Activated naive CD4-positive, alpha-beta T cell treated with Interleukin-2 at 50 U/mL for 16 hours (primary cell): ENCODE measurements at regions not wholly inside any gene's neighbourhood (a gene's known extent, or its start where the extent isn't known, plus 50 kb on each side); places are given as distances from the start of the nearest gene placed in this dataset.
"Not testable (repeated sequence)": the region's sequence is repeated elsewhere in the genome, so short reads cannot be mapped to it uniquely, and the experiment has no call there.

Experiments used
- DNase-seq: peaks from one replicate; pipeline ENCODE4 v3.0.0-alpha.2; 2020

DNA sequence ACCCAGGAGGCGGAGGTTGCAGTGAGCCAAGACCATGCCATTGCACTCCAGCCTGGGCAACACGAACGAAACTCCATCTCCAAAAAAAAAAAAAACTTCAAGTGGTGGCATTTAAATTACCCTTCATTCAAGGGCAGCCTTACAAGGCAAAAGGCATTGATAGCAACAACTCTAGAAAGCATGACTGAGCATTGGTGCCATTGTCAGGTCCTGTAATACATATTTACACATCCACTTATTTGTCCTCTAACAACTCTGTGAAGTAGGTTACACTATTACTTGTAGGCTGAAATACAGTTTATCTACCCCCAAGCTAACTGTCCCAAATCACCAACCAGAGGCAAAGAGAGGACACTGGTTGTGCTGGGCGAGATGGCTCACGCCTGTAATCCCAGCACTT lies 52.7 kb upstream of the LARP1 start:
- DNase-seq = no peak

- DNase-seq = not testable (repeated sequence)
Observed at GRCh38 chr5:154701725-154702124, 53.5 kb upstream of the LARP1 start.

DNA sequence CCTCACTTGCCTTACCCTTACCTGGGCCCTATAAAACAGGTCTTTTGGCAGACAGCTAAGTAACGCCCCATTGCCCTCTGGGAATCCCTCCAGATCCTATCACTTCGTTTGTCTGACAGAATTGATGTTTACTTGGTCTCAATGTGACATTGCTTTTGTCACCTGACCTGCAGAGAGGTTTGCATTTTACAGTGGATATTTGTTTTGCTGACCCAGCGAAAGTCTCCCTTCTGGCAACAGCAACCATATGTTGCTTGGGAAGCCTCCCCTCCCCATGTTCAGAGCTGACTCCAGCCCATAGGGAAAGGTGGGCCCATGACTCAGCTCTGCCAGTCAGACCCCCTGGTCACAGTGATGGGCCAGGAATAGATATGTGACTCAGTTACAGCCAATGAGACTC lies 54.0 kb upstream of the LARP1 start:
- DNase-seq = no peak

GRCh38 chr5:154700289-154700928 lies 54.8 kb upstream of the LARP1 start:
- DNase-seq = not testable (repeated sequence)

DNA sequence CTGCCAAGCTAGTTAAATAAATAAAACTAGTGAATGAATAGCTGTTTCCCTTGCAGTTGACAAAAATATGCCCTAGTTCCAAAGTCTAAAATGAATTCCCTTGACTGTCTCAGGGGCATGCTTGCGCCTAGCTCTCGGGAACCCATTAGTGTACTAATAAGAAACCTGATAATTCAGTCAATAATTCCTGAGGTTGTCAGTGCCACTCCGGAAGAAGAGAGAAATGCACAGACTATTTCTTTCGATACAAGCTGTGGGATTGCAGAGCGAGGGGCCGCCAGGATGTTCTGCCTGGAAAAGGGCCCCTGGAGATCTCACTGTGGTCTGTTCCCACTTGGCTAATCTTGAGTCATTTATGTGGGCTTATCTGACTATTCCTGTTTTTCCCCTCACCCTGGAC lies 56.4 kb upstream of the LARP1 start:
- no peak for DNase-seq

GRCh38 chr5:154697371-154697770 lies 57.8 kb upstream of the LARP1 start:
- DNase-seq = no peak

DNA sequence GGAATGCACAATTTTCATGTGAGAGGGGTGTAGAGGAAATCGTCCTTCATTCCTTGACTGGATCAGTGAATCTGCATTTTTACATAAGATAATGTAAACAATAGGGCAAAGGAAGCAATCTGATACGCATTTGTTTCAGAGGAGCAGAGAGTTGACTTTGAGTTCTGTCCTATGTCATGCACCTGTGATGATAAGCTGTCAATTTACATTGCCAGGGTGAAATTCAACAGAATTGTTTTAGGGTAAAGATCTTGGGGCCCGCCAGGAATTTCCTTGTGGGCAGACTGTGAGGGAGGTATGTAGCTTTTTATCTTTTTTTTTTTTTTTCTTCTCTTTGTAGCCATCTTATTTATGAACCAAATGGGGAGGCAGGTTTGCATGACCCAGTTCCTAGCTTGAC lies 58.3 kb upstream of the LARP1 start:
- no peak for DNase-seq

DNA sequence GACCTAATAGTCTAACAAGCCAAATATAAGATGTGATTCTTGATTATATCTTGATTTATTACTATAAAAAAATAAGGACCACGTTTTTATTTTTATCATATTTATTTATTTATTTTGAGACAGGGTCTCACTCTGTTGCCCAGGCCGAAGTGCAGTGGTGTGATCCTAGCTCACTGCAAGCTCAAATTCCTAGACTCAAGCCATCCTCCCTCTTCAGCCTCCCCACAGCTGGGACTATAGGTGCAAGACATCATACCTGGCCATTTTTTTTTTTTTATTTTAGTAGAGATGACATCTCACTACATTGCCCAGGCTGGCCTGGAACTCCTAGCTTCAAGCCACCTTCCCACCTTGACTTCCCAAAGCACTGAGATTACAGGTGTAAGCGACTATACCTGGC lies 61.0 kb upstream of the LARP1 start:
- DNase-seq = no peak

GRCh38 chr5:154690488-154690887 lies 64.7 kb upstream of the LARP1 start:
- no peak for DNase-seq

DNA sequence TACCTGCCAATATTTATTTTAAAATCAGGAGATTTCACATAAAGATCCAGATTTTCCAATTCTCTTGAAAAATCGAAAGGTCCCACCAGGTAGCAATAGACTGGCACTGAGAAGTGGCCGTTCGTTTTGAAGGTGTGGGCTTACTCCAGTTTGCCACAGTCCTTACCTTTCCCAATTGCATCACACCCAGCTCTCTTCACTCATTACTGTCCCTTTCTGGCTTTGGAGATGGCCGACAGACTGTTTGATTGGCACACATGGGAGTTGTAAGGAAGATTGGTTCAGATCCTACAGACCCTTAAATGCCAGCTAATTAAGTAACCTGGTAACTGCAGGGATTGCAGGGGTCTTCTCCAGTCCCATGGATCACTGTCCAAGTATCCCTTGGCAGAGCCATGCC lies 68.7 kb upstream of the LARP1 start:
- DNase-seq = no peak

DNA sequence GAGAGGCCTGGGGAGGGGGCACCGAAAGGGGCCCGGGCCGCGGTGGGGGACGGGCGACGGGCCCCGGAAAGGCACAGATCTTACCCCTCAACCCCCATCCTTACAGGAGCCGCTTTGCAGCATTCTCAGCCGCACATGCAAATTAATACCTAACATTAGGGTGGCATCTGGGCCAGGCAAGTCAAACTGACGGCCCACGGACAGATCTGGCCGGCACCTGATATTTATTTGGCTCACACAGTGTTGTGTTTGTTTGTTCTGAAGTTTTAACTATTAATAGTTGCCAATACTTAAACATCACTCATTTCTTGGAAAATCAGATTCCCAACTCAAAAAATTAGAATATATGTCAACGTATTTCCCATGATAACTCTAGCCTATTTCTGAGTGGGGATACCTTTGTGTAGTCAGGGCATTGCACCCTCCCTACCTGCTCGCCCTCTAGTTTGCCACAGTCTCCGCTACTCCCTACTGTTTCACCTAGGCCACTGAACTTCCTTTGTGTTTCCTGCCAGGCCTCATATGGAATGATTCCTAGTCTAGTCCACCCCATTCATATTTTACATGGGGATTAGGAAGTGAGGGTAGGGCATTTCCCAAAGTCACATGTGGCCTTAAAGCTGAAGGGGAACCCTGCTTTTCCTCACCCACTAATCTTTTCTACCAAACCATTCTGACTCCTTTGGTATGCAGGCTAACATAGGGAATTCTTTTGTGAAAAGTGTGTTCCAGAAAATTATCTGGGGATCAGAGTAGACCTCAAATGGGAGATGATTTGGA lies 71.9 kb upstream of the LARP1 start:
- no peak for DNase-seq

GRCh38 chr5:154679501-154679900 lies 75.7 kb upstream of the LARP1 start:
- DNase-seq = no peak

GRCh38 chr5:154677921-154678320 lies 77.3 kb upstream of the LARP1 start:
- DNase-seq = no peak

- no peak for DNase-seq
Observed at GRCh38 chr5:154676508-154676907, 78.7 kb upstream of the LARP1 start.

DNA sequence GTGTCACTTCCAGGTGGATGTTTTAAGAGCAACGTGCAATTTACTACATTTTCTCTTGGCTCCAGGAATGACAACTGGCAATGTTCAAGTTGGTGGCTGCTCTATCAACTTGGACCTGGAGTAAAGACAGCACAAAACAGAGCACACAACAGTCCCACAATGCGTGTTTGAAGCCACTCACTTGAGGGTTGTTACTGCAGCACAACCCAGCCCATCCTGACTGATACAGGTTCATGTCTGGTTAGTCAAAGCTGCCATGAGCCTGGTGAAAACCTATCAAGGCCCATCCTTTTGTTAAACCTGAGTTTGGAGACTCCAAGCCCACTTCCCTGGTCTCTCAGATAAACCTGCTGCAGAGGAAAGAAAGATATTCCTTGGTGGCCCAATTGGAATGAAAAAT lies 81.1 kb upstream of the LARP1 start:
- DNase-seq = no peak

GRCh38 chr5:154673506-154673905 lies 81.7 kb upstream of the LARP1 start:
- DNase-seq = no peak

DNA sequence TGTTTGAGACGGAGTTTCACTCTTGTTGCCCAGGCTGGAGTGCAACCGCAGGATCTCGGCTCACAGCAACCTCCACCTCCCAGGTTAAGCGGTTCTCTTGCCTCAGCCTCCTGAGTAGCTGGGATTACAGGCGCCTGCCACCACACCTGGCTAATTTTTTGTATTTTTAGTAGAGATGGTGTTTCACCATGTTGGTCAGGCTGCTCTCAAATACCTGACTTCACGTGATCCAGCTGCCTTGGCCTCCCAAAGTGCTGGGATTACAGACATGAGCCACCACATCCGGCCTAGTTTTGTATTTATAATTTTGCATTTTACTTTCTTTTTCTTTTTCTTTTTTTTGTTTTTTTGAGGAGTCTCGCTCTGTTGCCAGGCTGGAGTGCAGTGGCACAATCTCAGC lies 85.3 kb upstream of the LARP1 start:
- not testable (repeated sequence) for DNase-seq

GRCh38 chr5:154669402-154669801 lies 85.8 kb upstream of the LARP1 start:
- DNase-seq = no peak

GRCh38 chr5:154664869-154665268 lies 90.3 kb upstream of the LARP1 start:
- DNase-seq = no peak

- no peak for DNase-seq
Observed at GRCh38 chr5:154663424-154663823, 91.8 kb upstream of the LARP1 start.

DNA sequence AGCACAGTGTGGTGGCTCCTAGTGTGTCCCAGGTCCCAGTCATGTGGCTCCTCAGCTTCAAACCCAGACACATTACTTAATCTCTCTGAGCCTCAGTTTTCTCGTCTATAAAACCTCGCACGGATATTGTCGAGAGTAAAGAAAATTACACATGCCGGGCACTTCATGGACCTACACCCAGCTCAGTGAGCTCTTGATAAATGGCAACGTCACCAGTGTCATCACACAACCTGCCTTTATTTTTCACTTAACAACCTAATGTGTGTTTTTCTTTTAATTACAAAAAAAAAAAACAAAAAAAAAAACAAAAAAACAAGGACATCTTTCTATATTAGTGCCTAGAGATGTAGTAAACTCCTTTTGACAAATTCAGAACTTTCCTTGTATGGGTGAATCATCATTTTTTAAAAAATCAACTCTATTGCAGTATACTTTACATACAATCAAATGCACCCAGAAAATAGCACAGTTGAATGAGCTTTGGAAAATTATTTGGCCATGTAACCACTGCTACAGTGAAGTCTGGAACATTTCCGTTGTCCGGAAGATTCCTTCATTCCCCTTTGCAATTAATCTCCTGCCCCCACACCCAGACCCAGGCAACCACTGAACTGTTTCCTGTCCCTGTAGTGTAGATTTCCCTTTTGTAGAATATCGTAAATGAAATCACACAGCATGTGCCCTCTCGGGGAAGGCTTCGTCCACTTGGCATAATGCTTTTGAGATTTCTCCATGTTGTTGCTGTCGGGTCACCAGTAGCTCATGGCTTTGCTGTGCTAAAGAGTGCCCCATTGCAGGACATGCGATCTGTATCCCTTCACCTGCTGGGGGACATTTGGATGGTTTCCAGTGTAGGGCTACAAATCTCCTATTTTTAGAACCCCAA lies 100.4 kb upstream of the LARP1 start:
- DNase-seq = no peak

DNA sequence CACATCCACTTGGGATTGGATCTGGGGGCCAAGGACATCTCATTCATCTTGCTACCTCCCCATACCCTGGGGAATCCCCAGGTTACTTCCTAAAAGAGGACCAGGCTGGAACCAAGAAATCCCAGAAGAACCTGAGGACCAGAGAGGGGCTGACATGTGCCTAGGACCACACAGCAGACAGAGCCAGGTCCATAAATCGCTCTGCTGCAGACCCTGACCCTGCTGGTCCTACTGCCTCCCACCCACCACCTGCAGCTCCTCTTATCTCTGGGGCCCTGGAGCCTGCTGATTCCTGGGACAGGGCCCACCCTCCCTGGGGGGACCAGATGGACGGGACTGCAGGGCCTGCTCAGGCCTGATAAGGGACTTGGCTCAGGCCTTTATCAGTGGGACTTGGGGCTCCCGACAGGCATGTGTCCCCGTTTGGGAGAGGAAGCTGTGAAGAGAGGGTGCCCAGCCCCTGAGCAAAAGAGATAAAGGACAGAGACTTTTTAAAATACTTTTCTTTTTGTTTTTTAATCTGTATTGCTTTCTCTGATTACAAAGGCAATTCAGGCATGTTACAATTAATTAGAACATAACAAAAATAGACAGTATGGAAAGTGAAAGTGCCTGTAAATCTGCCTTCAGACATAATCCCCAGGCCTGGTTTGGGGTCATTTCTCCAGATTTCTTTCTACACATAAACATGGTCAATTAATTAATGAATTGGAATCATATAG lies 101.3 kb upstream of the LARP1 start:
- DNase-seq = no peak

DNA sequence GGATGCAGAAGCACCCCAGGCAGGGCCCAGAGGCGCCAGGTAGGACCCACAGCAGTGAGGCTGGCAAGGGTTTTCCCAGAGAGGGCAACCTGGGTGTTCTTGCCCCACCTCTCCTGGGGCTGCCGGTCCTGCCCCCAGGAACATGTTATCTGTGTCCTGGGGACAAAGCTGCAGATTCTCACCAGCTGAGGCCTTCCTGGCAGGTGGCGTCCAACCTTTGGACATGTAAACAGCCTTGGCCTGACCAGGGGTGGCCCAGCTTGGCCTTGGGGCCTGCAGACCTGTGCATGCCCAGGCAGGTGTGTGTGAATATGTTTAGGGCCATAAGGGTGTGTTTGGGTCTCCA lies 101.8 kb upstream of the LARP1 start:
- no peak for DNase-seq
